Lower lobe of right lung (tissue), 2 donors: ENCODE measurements at regions not wholly inside any gene's neighbourhood (a gene's known extent, or its start where the extent isn't known, plus 50 kb on each side); places are given as distances from the start of the nearest gene placed in this dataset.

ENCODE experiments used
- ATAC-seq, 2 donors: fragments of 200-7000 bp; cut with Tn5 transposase; one replicate each; pipeline ENCODE4 v1.9.1; 2020 to 2022; ENCODE audit warnings: mild to moderate bottlenecking in 2 of 2, moderate library complexity in 2 of 2
- DNase-seq: peaks from one replicate; pipeline ENCODE4 v3.0.0-alpha.2; 2020
- H3K27ac ChIP-seq: fragments of 200-600 bp; one replicate; pipeline ENCODE4 v1.8.0; 2022
- H3K27me3 ChIP-seq: fragments of 200-600 bp; one replicate; pipeline ENCODE4 v1.8.0; 2022; ENCODE audit warnings: low read depth
- H3K36me3 ChIP-seq: fragments of 200-600 bp; one replicate; pipeline ENCODE4 v1.8.0; 2022; ENCODE audit warnings: mild to moderate bottlenecking
- H3K4me1 ChIP-seq: fragments of 200-600 bp; one replicate; pipeline ENCODE4 v1.8.0; 2022
- H3K4me3 ChIP-seq: fragments of 200-600 bp; one replicate; pipeline ENCODE4 v1.8.0; 2022; ENCODE audit warnings: mild to moderate bottlenecking
- H3K9me3 ChIP-seq: fragments of 200-600 bp; one replicate; pipeline ENCODE4 v1.8.0; 2022
- intact Hi-C: fragments of 100-400 bp; cut with DNase I; formaldehyde crosslinking; loops from one replicate; pipeline ENCODE4 v1.11.0; 2022
- TF ChIP-seq, protein P1 (sequence below): fragments of 200-600 bp; IDR thresholded peaks from one replicate; pipeline ENCODE4 v1.8.0; 2022; ENCODE audit warnings: antibody characterized with exemption, mild to moderate bottlenecking
- donor health status: DM: no; HTN: yes; CAD: no; lungs with severe emphysema.

DNA sequence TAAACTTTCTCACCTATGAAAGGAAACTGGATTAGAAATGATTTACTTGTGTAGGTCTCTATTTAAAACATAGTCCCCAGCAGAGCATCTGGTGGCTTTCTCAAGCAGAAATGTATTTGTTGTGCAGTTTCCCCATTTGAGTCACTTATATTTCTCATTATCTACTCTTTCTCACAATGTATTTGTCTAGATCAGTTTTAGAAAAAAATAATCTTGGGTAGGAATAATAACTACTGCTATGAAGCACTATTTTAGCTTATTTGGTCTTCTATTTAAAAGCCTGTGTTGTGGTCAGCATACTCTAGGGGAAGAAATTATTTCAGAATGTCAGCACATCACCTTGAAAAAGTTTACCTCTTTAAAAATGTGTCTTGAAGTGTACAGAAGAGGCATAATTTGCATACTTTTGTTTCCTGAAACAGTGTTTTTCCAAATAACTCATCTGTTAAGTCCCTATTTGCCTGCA lies 60.9 kb upstream of the PRL start:
- ATAC-seq (no peak), DNase-seq (no peak)
- TF ChIP-seq, protein P1, sequence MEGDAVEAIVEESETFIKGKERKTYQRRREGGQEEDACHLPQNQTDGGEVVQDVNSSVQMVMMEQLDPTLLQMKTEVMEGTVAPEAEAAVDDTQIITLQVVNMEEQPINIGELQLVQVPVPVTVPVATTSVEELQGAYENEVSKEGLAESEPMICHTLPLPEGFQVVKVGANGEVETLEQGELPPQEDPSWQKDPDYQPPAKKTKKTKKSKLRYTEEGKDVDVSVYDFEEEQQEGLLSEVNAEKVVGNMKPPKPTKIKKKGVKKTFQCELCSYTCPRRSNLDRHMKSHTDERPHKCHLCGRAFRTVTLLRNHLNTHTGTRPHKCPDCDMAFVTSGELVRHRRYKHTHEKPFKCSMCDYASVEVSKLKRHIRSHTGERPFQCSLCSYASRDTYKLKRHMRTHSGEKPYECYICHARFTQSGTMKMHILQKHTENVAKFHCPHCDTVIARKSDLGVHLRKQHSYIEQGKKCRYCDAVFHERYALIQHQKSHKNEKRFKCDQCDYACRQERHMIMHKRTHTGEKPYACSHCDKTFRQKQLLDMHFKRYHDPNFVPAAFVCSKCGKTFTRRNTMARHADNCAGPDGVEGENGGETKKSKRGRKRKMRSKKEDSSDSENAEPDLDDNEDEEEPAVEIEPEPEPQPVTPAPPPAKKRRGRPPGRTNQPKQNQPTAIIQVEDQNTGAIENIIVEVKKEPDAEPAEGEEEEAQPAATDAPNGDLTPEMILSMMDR = no peak
- Histone ChIP-seq H3K9me3 (no peaks in the 10 kb centered on the region), H3K36me3 (no peaks in the 10 kb centered on the region), H3K4me3 (no peak overlapping the region), H3K27ac (no peak overlapping the region), H3K27me3 (no peaks in the 10 kb centered on the region), H3K4me1 (no peaks in the 10 kb centered on the region)
- intact Hi-C loops = no loop called here

DNA sequence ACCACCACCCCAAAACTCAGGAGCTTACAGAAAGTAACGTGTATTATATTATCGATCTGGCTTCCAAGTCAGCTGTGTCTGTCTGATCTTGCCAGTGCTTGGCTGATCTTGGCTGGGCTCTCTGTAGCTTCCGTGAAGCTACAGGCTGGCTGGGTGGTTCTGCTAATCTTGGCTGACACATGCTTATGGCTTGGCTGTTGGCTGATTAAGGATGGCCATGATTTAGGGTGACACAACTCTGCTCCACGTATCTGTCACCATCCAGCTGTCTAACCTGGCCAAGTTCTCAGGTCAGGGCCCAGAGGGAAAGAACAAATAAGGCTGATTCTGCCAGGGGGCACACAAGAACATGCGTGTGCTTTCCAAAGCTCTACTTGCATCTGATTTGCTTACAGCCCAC lies 64.7 kb upstream of the PRL start:
- Histone ChIP-seq H3K9me3 (no peaks in the 10 kb centered on the region), H3K4me1 (peaks cover 5% of the 10 kb centered on the region), H3K27me3 (no peaks in the 10 kb centered on the region), H3K4me3 (no peak overlapping the region), H3K27ac (no peak overlapping the region), H3K36me3 (no peaks in the 10 kb centered on the region)
- DNase-seq (no peak), ATAC-seq (no peak)
- intact Hi-C loops = no loop called here
- TF ChIP-seq, protein P1 = no peak

- H3K27me3 ChIP-seq = no peaks in the 10 kb centered on the region
- no peak for DNase-seq
- peaks cover 5% of the 10 kb centered on the region for H3K4me1 ChIP-seq
- intact Hi-C loops = no loop called here
- H3K36me3 ChIP-seq = no peaks in the 10 kb centered on the region
- no peaks in the 10 kb centered on the region for H3K9me3 ChIP-seq
- no peak overlapping the region for H3K4me3 ChIP-seq
- no peak overlapping the region for H3K27ac ChIP-seq
- TF ChIP-seq, protein P1 = no peak
- no peak for ATAC-seq
Measured at GRCh38 chr6:22362361-22362760, 65.5 kb upstream of the PRL start.

DNA sequence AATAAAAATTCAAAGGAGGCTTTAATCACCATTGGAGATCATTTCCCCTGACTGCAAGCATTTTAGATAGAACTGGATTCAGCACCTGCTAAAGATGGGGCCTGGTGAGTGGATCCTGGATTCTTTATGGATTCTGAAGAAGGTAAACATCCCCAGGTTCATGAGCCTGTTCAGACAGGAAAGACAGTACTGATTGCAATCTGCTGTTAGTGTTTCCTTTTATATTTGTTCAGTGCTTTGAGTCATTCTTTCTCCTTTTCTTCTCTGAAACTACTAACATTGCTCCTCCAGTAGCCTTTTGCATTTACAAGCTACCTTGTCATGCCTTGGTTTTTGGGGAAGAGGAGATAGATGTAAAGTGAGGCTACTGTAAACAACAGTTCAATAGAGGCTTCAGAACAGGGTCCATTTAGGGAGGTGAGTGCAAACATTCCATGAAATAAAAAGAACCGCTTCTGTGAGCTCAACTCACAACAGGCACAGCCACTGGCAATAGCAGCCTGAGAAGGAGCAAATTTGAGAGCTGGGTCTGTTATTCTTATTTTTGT lies 66.4 kb upstream of the PRL start:
- no peaks in the 10 kb centered on the region for H3K36me3 ChIP-seq
- intact Hi-C loops = no loop called here
- TF ChIP-seq, protein P1 = no peak

DNA sequence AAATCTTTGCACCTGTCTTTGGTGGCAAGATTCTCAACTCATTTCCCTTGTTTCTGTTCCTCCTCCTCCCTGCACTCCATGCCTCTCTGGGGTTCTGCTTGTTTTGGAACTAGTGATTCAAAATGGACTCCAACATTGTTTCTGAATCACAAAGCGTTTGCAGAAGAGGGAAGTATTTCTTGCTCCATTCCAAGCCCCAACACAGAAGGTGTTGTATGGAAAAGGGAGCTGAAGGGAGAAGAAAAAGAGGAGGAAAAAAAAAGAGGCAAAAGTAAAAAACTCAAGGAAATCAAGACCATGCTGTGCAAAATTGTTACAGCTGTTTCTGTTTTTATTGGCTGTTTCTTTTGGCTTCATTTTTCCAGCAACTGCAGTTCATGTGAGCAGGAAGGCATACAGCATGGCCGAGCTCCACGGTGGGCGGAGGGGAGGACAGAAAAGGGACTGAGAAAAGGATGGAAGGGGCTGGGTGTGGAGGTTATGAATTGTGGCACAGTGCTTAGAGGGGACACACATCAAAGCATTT lies 66.9 kb upstream of the PRL start:
- H3K27ac ChIP-seq = no peak overlapping the region
- no peak overlapping the region for H3K4me3 ChIP-seq
- intact Hi-C loops = no loop called here
- no peak for ATAC-seq
- H3K36me3 ChIP-seq = no peaks in the 10 kb centered on the region
- no peak for DNase-seq
- no peaks in the 10 kb centered on the region for H3K27me3 ChIP-seq
- no peaks in the 10 kb centered on the region for H3K9me3 ChIP-seq
- TF ChIP-seq, protein P1 = no peak
- peaks cover 5% of the 10 kb centered on the region for H3K4me1 ChIP-seq

More for the DNA sequence above, 66.4 kb upstream of the PRL start:
- DNase-seq (no peak), ATAC-seq (no peak)
- H3K4me3 ChIP-seq = no peak overlapping the region
- H3K27ac ChIP-seq = no peak overlapping the region
- H3K4me1 ChIP-seq = peaks cover 5% of the 10 kb centered on the region
- no peaks in the 10 kb centered on the region for H3K27me3 ChIP-seq
- H3K9me3 ChIP-seq = no peaks in the 10 kb centered on the region
